Stimulated activated naive CD8-positive, alpha-beta T cell treated with anti-CD3 and anti-CD28 coated beads, Interleukin-15, amount 100 ng/mL, for 72 hours (primary cell): ENCODE measurements at regions not wholly inside any gene's neighbourhood (a gene's known extent, or its start where the extent isn't known, plus 50 kb on each side); places are given as distances from the start of the nearest gene placed in this dataset.
A peak's percentile ranks its signal among the peaks of the same experiment; 100 is the strongest.

Source experiments
- ATAC-seq: fragments of 150-1000 bp; cut with Tn5 transposase; 2 replicates; pipeline ENCODE4 v1.10.0; 2021; ENCODE audit warnings: mild to moderate bottlenecking, moderate library complexity
- DNase-seq, 2 donors: peaks; one replicate each; pipeline ENCODE4 v3.0.0; 2021 to 2022
- H3K27ac Mint-ChIP-seq, 2 donors: one replicate each; pipeline ENCODE4 v1.8.0; 2022; ENCODE audit warnings: mild to moderate bottlenecking in 2 of 2, mixed read lengths in 2 of 2, moderate library complexity in 2 of 2
- H3K27me3 Mint-ChIP-seq: one replicate; pipeline ENCODE4 v1.8.0; 2022; ENCODE audit warnings: mixed read lengths
- H3K4me1 Mint-ChIP-seq: one replicate; pipeline ENCODE4 v1.8.0; 2022; ENCODE audit warnings: mild to moderate bottlenecking, mixed read lengths
- H3K4me3 Mint-ChIP-seq, 2 donors: one replicate each; pipeline ENCODE4 v1.8.0; 2022; ENCODE audit warnings: mild to moderate bottlenecking in 2 of 2, mixed read lengths in 2 of 2, moderate library complexity in 1 of 2
- H3K9me3 Mint-ChIP-seq, 2 donors: one replicate each; pipeline ENCODE4 v1.8.0; 2022; ENCODE audit warnings: mixed read lengths in 2 of 2

DNA sequence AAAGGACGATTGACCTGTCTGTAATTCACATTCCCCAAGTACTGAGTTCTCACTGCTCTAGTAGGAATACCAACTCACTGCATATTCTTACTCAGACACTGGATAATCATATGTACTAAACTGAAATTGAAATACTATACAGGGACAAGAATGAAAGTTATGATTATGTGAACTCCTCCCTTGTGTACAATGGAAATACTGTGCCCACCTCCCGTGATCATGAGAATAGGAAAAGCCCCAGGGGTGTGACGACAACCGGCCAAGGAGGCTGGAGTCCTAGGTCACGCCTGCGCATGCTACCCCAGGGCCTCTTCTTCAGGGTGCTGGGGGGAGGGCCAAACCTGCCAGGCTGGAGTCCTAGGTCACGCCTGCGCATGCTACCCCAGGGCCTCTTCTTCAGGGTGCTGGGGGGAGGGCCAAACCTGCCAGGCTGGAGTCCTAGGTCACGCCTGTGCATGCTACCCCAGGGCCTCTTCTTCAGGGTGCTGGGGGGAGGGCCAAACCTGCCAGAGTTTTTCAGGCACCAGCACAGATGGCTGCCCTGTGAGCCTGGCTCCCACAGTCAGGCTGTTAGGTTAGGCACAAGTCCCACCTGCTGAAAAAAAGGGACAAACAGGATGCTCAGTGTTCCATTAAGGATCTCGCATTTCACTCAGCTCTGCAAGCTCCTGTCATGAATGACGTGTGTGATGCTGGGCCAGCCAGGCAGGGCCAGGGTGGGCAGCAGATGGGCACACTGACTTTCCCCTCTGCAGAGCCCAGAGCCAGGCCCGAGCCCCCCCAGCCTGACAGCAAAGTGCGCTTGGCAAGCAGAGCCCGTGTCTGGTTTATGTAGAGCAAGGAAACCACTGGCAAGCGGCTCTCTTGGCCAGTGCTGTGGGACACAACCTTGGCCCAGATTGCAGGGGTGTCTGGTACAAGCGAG is 107.7 kb downstream of the FOXF2 start:
- DNase-seq (no peak), ATAC-seq (no peak)
- no peak overlapping the region for H3K4me3 Mint-ChIP-seq
- H3K27me3 Mint-ChIP-seq: peaks cover 15% of the 10 kb centered on the region
- no peak overlapping the region for H3K27ac Mint-ChIP-seq
- H3K9me3 Mint-ChIP-seq: peaks cover 5 to 20% of the 10 kb centered on the region in 2 donors
- no peaks in the 10 kb centered on the region for H3K4me1 Mint-ChIP-seq

DNA sequence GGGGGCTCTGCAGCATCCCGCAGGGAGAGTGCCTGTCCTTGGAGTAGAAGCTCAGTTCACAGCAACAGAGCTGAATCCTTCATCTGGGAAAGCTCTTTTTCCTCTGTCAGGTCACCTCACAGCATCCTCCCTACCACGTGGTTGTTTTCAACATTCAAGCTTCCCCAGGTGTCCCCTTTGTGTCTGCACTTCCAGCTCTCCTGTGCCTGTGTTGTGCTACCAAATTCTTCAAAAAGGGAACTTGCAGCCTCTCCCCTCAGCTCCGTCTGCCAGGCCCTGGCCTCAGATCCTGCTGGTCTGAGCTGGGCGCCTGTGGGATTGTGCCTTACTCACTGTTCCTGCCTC is 108.4 kb downstream of the FOXF2 start:
- no peak overlapping the region for H3K27ac Mint-ChIP-seq
- H3K4me3 Mint-ChIP-seq: no peak overlapping the region
- H3K4me1 Mint-ChIP-seq: no peaks in the 10 kb centered on the region
- no peak for ATAC-seq
- peaks cover 18% of the 10 kb centered on the region for H3K27me3 Mint-ChIP-seq
- no peak for DNase-seq
- peaks cover 5 to 20% of the 10 kb centered on the region in 2 donors for H3K9me3 Mint-ChIP-seq

GRCh38 chr6:1498491-1499113 is 109.2 kb downstream of the FOXF2 start:
- peaks cover 5 to 20% of the 10 kb centered on the region in 2 donors for H3K9me3 Mint-ChIP-seq
- no peak for DNase-seq
- H3K4me3 Mint-ChIP-seq: no peak overlapping the region
- H3K4me1 Mint-ChIP-seq: no peaks in the 10 kb centered on the region
- H3K27me3 Mint-ChIP-seq: peaks cover 18% of the 10 kb centered on the region
- H3K27ac Mint-ChIP-seq: no peak overlapping the region
- no peak for ATAC-seq

DNA sequence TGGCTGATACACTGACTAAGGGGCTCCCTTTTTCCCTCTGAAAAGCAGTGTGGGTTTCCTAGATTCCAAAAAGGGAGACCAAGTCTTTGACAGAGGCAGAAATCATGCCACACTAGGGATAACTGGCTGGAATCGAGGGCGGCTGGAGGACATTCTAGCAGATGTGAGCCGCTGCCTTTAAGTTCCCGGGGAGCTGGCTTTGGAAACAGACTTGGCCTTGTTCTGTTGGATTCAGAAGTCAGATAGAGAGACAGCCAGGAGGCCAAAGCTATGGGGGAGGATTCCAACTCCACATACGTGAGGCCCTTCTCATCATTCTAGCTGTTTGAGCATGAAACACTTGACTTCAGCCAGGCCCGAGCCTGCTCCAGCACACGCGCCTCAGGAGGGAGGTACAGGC is 109.9 kb upstream of the FOXC1 start:
- H3K4me1 Mint-ChIP-seq: no peaks in the 10 kb centered on the region
- DNase-seq (no peak), ATAC-seq (no peak)
- peaks cover 5 to 20% of the 10 kb centered on the region in 2 donors for H3K9me3 Mint-ChIP-seq
- H3K27ac Mint-ChIP-seq: no peak overlapping the region
- H3K4me3 Mint-ChIP-seq: no peak overlapping the region
- peaks cover 18% of the 10 kb centered on the region for H3K27me3 Mint-ChIP-seq

DNA sequence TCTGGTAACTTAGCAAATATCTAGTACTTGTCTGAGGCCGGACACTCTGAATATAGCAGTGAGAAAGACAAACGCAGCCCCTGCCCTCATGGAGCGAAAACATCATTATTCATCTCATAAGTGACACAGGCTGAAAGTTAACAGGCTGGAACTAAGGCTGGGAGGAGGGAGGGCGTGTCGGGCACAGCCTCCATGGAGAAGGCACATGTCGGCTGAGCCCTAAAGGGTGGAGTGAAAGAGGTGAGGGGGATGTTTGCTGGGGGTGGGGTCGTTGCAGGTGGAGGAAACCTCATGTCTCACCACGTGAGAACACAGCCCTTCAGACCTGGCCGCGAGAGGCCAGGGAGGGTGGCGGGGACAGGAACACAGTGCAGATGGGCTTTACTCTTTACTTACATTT is 108.8 kb upstream of the FOXC1 start:
- no peak overlapping the region for H3K27ac Mint-ChIP-seq
- peaks cover 22% of the 10 kb centered on the region for H3K27me3 Mint-ChIP-seq
- no peaks in the 10 kb centered on the region for H3K4me1 Mint-ChIP-seq
- no peak overlapping the region for H3K4me3 Mint-ChIP-seq
- H3K9me3 Mint-ChIP-seq: peaks cover 5 to 10% of the 10 kb centered on the region in 2 donors
- DNase-seq (no peak), ATAC-seq (no peak)

- Mint-ChIP-seq H3K27ac (no peak overlapping the region), H3K4me1 (no peaks in the 10 kb centered on the region), H3K27me3 (peaks cover 33% of the 10 kb centered on the region), H3K4me3 (no peak overlapping the region), H3K9me3 (no peaks in the 10 kb centered on the region)
- ATAC-seq (no peak), DNase-seq (no peak)
Measured at GRCh38 chr6:1502041-1502440, 107.7 kb upstream of the FOXC1 start.

GRCh38 chr6:1503811-1504210 is 105.9 kb upstream of the FOXC1 start:
- no peak overlapping the region for H3K4me3 Mint-ChIP-seq
- ATAC-seq (no peak), DNase-seq (no peak)
- no peaks in the 10 kb centered on the region for H3K4me1 Mint-ChIP-seq
- H3K27ac Mint-ChIP-seq: no peak overlapping the region
- peaks cover 0 to 1% of the 10 kb centered on the region in 2 donors for H3K9me3 Mint-ChIP-seq
- H3K27me3 Mint-ChIP-seq: peaks cover 33% of the 10 kb centered on the region

GRCh38 chr6:1504465-1504864 is 105.2 kb upstream of the FOXC1 start:
- DNase-seq: no peak
- peaks cover 33% of the 10 kb centered on the region for H3K27me3 Mint-ChIP-seq
- no peak overlapping the region for H3K27ac Mint-ChIP-seq
- H3K4me3 Mint-ChIP-seq: no peak overlapping the region
- ATAC-seq: no peak
- H3K4me1 Mint-ChIP-seq: no peaks in the 10 kb centered on the region
- peaks cover 0 to 8% of the 10 kb centered on the region in 2 donors for H3K9me3 Mint-ChIP-seq

- no peak overlapping the region for H3K4me3 Mint-ChIP-seq
- DNase-seq (no peak), ATAC-seq (no peak)
- no peaks in the 10 kb centered on the region for H3K4me1 Mint-ChIP-seq
- H3K27me3 Mint-ChIP-seq: peaks cover 17% of the 10 kb centered on the region
- H3K9me3 Mint-ChIP-seq: peaks cover 0 to 18% of the 10 kb centered on the region in 2 donors
- no peak overlapping the region for H3K27ac Mint-ChIP-seq
Measured at GRCh38 chr6:1507251-1507650, 102.5 kb upstream of the FOXC1 start.

GRCh38 chr6:1509241-1509640 is 100.5 kb upstream of the FOXC1 start:
- peaks cover 0 to 18% of the 10 kb centered on the region in 2 donors for H3K9me3 Mint-ChIP-seq
- DNase-seq: no peak
- ATAC-seq: no peak
- no peak overlapping the region for H3K27ac Mint-ChIP-seq
- H3K4me3 Mint-ChIP-seq: no peak overlapping the region
- H3K4me1 Mint-ChIP-seq: no peaks in the 10 kb centered on the region
- H3K27me3 Mint-ChIP-seq: peaks cover 16% of the 10 kb centered on the region

DNA sequence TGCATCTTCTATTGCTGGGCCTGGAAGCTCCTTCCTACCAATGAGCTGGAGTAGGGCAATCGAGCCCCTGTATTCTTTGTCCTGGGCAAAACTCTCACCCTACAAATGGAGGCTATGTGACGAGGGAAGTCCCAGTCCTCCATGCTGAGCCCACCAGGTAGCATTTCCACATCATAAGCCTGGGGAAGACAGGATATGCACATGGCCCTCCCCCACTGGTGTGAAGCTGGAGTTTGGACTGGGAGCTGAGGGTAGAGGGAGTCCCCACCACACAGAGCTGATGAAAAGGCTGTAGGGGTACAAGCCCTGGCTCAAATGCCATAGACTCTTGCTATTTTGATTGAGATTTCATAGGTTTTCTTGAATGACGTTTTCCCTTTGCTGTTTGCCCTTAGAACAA is 99.5 kb upstream of the FOXC1 start:
- no peak for DNase-seq
- H3K4me1 Mint-ChIP-seq: no peaks in the 10 kb centered on the region
- no peak for ATAC-seq
- peaks cover 0 to 18% of the 10 kb centered on the region in 2 donors for H3K9me3 Mint-ChIP-seq
- H3K4me3 Mint-ChIP-seq: no peak overlapping the region
- peaks cover 16% of the 10 kb centered on the region for H3K27me3 Mint-ChIP-seq
- H3K27ac Mint-ChIP-seq: no peak overlapping the region

DNA sequence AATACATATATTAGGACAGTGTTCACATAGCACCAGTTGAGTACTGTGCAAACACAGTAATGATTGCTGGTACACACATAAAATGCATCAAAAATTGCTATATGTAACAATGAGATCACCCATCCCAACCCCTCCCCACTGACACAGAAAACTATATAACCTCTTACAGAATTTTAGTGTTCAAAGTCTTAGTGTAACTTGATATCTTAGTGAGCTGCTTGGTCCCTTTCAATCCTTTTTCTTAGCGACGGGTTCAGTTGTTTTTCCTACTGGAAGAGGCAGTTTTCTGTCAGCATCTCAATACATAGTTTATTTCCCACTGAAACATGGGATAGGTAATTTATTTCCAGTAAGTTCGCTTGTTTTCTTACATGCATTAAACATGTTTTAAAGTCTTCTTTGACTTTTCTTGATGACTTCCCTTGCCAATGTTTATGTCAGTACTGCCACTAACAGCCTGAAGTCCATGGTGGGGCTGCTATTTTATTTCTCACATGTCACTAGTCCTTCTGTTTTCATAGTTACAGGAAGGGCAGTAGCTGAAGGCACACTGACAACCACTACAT is 96.4 kb upstream of the FOXC1 start:
- no peak for DNase-seq
- H3K4me3 Mint-ChIP-seq: no peak overlapping the region
- no peak overlapping the region for H3K27ac Mint-ChIP-seq
- H3K27me3 Mint-ChIP-seq: no peaks in the 10 kb centered on the region
- ATAC-seq: no peak
- H3K4me1 Mint-ChIP-seq: no peaks in the 10 kb centered on the region
- H3K9me3 Mint-ChIP-seq: peaks cover 0 to 18% of the 10 kb centered on the region in 2 donors

- Mint-ChIP-seq H3K4me3 (no peak overlapping the region), H3K27me3 (no peaks in the 10 kb centered on the region), H3K27ac (no peak overlapping the region), H3K9me3 (peaks cover 0 to 14% of the 10 kb centered on the region in 2 donors), H3K4me1 (no peaks in the 10 kb centered on the region)
- no peak for DNase-seq
- no peak for ATAC-seq
Measured at GRCh38 chr6:1514078-1514477, 95.6 kb upstream of the FOXC1 start.

DNA sequence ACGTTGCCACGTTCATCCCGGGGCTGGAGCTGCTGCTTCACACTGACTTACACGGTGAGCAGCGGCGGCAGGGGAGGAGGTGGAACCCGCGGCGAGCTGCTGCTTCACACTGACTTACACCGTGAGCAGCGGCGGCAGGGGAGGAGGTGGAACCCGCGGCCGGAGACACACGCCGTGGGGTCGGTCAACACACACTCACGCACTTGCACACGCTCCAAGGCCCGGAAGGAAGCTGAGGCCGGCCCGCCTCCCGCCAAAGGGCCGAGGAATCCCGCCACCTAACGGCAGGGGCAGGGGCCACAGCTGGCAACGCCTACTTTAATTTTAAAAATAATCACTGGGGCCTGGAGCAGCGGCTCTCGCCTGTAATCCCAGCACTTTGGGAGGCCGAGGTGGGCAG is 94.4 kb upstream of the FOXC1 start:
- no peaks in the 10 kb centered on the region for H3K4me1 Mint-ChIP-seq
- DNase-seq: no peak
- no peak for ATAC-seq
- H3K4me3 Mint-ChIP-seq: no peak overlapping the region
- H3K9me3 Mint-ChIP-seq: peaks cover 0 to 7% of the 10 kb centered on the region in 2 donors
- H3K27me3 Mint-ChIP-seq: no peaks in the 10 kb centered on the region
- peak overlapping the region in 1 of 2 donors; percentile 48 for H3K27ac Mint-ChIP-seq

DNA sequence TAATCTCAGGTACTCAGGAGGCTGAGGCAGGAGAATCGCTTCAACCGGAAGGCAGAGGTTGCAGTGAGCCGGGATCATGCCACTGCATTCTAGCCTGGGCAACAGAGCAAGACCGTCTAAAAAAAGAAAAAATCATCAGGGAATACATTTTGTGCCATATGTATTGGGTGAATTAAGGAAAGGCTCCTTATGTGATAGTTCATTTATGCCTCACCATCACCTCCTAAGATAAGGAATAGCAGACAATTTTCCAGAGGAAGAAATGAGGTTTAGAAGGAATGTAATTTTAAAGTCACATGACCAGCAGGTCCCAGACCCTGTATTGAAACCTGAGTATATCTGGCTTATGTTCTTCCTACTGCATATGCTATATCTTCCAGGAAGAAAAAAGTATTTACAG is 93.9 kb upstream of the FOXC1 start:
- DNase-seq (no peak), ATAC-seq (no peak)
- no peak overlapping the region for H3K4me3 Mint-ChIP-seq
- H3K27ac Mint-ChIP-seq: no peak overlapping the region
- no peaks in the 10 kb centered on the region for H3K4me1 Mint-ChIP-seq
- peaks cover 0 to 10% of the 10 kb centered on the region in 2 donors for H3K9me3 Mint-ChIP-seq
- no peaks in the 10 kb centered on the region for H3K27me3 Mint-ChIP-seq
